ENCODE measurements at regions not wholly inside any gene's neighbourhood (a gene's known extent, or its start where the extent isn't known, plus 50 kb on each side); places are given as distances from the start of the nearest gene placed in this dataset.

GRCh38 chr3:38960953-38961622 lies 90.7 kb downstream of the SCN11A start:
- TF ChIP-seq BACH2 (CRISPR knock-in tag; IDR thresholded peaks at IDR 0.05; ENCODE audit: borderline replicate concordance) (no peak), ZFP30 (CRISPR knock-in tag; IDR thresholded peaks at IDR 0.05) (no peak), CSDC2 (CRISPR knock-in tag; IDR thresholded peaks at IDR 0.05) (no peak), TOX (CRISPR knock-in tag; IDR thresholded peaks at IDR 0.05; ENCODE audit: borderline replicate concordance) (no peak), ZNF565 (CRISPR knock-in tag; conservative IDR thresholded peaks at IDR 0.05; ENCODE audit: low read depth) (no peak), ESRRG (CRISPR knock-in tag; IDR thresholded peaks at IDR 0.05) (no peak), ISL1 (CRISPR knock-in tag; IDR thresholded peaks at IDR 0.05) (no peak), OSR1 (CRISPR knock-in tag; IDR thresholded peaks at IDR 0.05) (no peak), ARNTL (CRISPR knock-in tag; IDR thresholded peaks at IDR 0.05; ENCODE audit: borderline replicate concordance, low read depth) (no peak), ZNF70 (CRISPR knock-in tag; IDR thresholded peaks at IDR 0.05) (no peak), TCF4 (CRISPR knock-in tag; IDR thresholded peaks at IDR 0.05; ENCODE audit: borderline replicate concordance) (no peak), GLIS3 (CRISPR knock-in tag; IDR thresholded peaks at IDR 0.05) (no peak)
- TF ChIP-seq, protein P1, sequence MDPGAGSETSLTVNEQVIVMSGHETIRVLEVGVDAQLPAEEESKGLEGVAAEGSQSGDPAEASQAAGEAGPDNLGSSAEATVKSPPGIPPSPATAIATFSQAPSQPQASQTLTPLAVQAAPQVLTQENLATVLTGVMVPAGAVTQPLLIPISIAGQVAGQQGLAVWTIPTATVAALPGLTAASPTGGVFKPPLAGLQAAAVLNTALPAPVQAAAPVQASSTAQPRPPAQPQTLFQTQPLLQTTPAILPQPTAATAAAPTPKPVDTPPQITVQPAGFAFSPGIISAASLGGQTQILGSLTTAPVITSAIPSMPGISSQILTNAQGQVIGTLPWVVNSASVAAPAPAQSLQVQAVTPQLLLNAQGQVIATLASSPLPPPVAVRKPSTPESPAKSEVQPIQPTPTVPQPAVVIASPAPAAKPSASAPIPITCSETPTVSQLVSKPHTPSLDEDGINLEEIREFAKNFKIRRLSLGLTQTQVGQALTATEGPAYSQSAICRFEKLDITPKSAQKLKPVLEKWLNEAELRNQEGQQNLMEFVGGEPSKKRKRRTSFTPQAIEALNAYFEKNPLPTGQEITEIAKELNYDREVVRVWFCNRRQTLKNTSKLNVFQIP (CRISPR knock-in tag; IDR thresholded peaks at IDR 0.05; ENCODE audit: borderline replicate concordance, low read depth) = no peak
- peak; percentile 96 for ATAC-seq

DNA sequence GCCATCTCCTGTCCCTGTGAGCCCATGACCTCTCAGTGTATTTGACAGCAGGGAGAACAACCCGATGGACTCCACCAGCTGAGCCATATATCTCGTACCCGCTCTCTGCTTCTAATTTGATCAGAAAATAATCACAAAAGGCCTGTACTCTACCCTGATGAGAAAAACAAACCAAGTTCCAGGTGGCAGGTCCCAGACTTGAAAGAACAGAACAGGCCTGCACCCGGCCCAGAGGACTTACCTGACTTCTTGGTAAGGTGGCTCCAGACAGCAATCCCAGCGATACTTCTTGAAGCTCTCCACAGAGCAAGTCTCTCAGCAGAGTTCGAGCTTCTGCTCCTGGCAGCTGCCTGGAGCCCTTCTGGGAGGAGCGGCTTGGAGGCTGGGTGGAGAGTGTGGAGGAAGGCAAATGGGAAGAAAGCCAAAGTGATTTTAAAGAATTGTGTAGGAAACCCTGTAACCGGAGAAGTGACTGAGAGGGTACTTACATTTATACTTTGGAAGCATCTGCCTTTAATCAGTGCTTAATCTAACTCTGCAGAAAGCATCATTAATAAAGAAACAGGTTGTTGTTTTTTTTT lies 91.6 kb downstream of the SCN11A start:
- TF ChIP-seq TOX (CRISPR knock-in tag; IDR thresholded peaks at IDR 0.05; ENCODE audit: borderline replicate concordance) = no peak
- TF ChIP-seq ZC3H10 (CRISPR knock-in tag; IDR thresholded peaks at IDR 0.05) = no peak
- TF ChIP-seq BACH2 (CRISPR knock-in tag; IDR thresholded peaks at IDR 0.05; ENCODE audit: borderline replicate concordance) = no peak
- no peak for TF ChIP-seq ARNTL (CRISPR knock-in tag; IDR thresholded peaks at IDR 0.05; ENCODE audit: borderline replicate concordance, low read depth)
- TF ChIP-seq ZFP3 (CRISPR knock-in tag; IDR thresholded peaks at IDR 0.05) = no peak
- TF ChIP-seq OSR1 (CRISPR knock-in tag; IDR thresholded peaks at IDR 0.05) = no peak
- no peak for TF ChIP-seq CSRNP3 (CRISPR knock-in tag; IDR thresholded peaks at IDR 0.05)
- no peak for TF ChIP-seq CSDC2 (CRISPR knock-in tag; IDR thresholded peaks at IDR 0.05)
- TF ChIP-seq ZFP30 (CRISPR knock-in tag; IDR thresholded peaks at IDR 0.05) = no peak
- TF ChIP-seq SNAI2 (CRISPR knock-in tag; IDR thresholded peaks at IDR 0.05) = no peak
- TF ChIP-seq ZNF8 (CRISPR knock-in tag; IDR thresholded peaks at IDR 0.05) = no peak
- no peak for TF ChIP-seq CREB5 (CRISPR knock-in tag; IDR thresholded peaks at IDR 0.05; ENCODE audit: low read depth)
- TF ChIP-seq TCF4 (CRISPR knock-in tag; IDR thresholded peaks at IDR 0.05; ENCODE audit: borderline replicate concordance) = no peak
- no peak for TF ChIP-seq PPARA (CRISPR knock-in tag; IDR thresholded peaks at IDR 0.05; ENCODE audit: borderline replicate concordance)
- TF ChIP-seq, protein P1 (CRISPR knock-in tag; IDR thresholded peaks at IDR 0.05; ENCODE audit: borderline replicate concordance, low read depth) = no peak
- no peak for TF ChIP-seq RARB (CRISPR knock-in tag; IDR thresholded peaks at IDR 0.05)
- TF ChIP-seq PATZ1 (CRISPR knock-in tag; IDR thresholded peaks at IDR 0.05; ENCODE audit: borderline replicate concordance) = no peak
- no peak for TF ChIP-seq ZNF565 (CRISPR knock-in tag; conservative IDR thresholded peaks at IDR 0.05; ENCODE audit: low read depth)
- peak; percentile 71 for ATAC-seq
